MM.1S (cell line): ENCODE measurements at regions not wholly inside any gene's neighbourhood (a gene's known extent, or its start where the extent isn't known, plus 50 kb on each side); places are given as distances from the start of the nearest gene placed in this dataset.

Source experiments
- DNase-seq: peaks from one replicate; pipeline ENCODE4 v3.0.0-alpha.2; 2015
- H2AFZ ChIP-seq: fragments of 300-600 bp; sonication (generic); 2 replicates; pipeline ENCODE4 v1.6.0; 2016; ENCODE audit warnings: antibody characterized with exemption, low read length
- H3F3A ChIP-seq: fragments of 300-600 bp; sonication (generic); 2 replicates; pipeline ENCODE4 v1.6.1; 2016; ENCODE audit warnings: mild to moderate bottlenecking, antibody characterized with exemption, low read length, moderate library complexity, mixed read lengths; ENCODE audit not compliant: insufficient read depth
- H3K27ac ChIP-seq: fragments of 300-600 bp; sonication (generic); 2 replicates; pipeline ENCODE4 v1.5.1; 2016; ENCODE audit warnings: mild to moderate bottlenecking, low read length
- H3K27me3 ChIP-seq: fragments of 300-600 bp; sonication (generic); replicated peaks from 2 replicates; pipeline ENCODE4 v1.6.0; 2016; ENCODE audit warnings: low read length; ENCODE audit not compliant: insufficient read depth
- H3K36me3 ChIP-seq: fragments of 300-600 bp; sonication (generic); replicated peaks from 2 replicates; pipeline ENCODE4 v1.6.1; 2016; ENCODE audit warnings: mild to moderate bottlenecking, low read length, mixed read lengths; ENCODE audit not compliant: insufficient read depth
- H3K4me1 ChIP-seq: fragments of 300-600 bp; sonication (generic); 2 replicates; pipeline ENCODE4 v1.6.1; 2016; ENCODE audit warnings: low read length, mixed read lengths
- H3K4me2 ChIP-seq: fragments of 300-600 bp; sonication (generic); 2 replicates; pipeline ENCODE4 v1.6.0; 2016; ENCODE audit warnings: low read depth, low read length
- H3K4me3 ChIP-seq: fragments of 300-600 bp; sonication (generic); 2 replicates; pipeline ENCODE4 v1.5.1; 2016; ENCODE audit warnings: low read length, mixed read lengths
- H3K79me2 ChIP-seq: fragments of 300-600 bp; sonication (generic); 2 replicates; pipeline ENCODE4 v1.6.1; 2016; ENCODE audit warnings: mixed run types, low read length, mixed read lengths
- H3K9ac ChIP-seq: fragments of 300-600 bp; sonication (generic); 2 replicates; pipeline ENCODE4 v1.6.1; 2016; ENCODE audit warnings: low read length, mixed read lengths
- H3K9me2 ChIP-seq: fragments of 300-600 bp; sonication (generic); replicated peaks from 2 replicates; pipeline ENCODE4 v1.6.1; 2016; ENCODE audit warnings: mild to moderate bottlenecking, low read length, mixed read lengths; ENCODE audit not compliant: insufficient read depth
- H3K9me3 ChIP-seq: fragments of 300-600 bp; sonication (generic); replicated peaks from 2 replicates; pipeline ENCODE4 v1.6.1; 2016; ENCODE audit warnings: mild to moderate bottlenecking, low read length, mixed read lengths; ENCODE audit not compliant: insufficient read depth
- H4K20me1 ChIP-seq: fragments of 300-600 bp; sonication (generic); 2 replicates; pipeline ENCODE4 v1.6.1; 2016; ENCODE audit warnings: mild to moderate bottlenecking, low read length, moderate library complexity, mixed read lengths; ENCODE audit not compliant: insufficient read depth
- CTCF ChIP-seq: fragments of 300-600 bp; sonication (generic); IDR thresholded peaks from 2 replicates; pipeline ENCODE4 v1.5.1; 2016; ENCODE audit warnings: antibody characterized with exemption, low read length, mixed read lengths
- EZH2 ChIP-seq: fragments of 300-600 bp; sonication (generic); optimal IDR thresholded peaks from 2 replicates; pipeline ENCODE3; 2017; ENCODE audit warnings: low read depth, mild to moderate bottlenecking, antibody characterized with exemption, low read length, mixed read lengths
- EZH2phosphoT487 ChIP-seq: fragments of 300-600 bp; sonication (generic); IDR thresholded peaks from 2 replicates; pipeline ENCODE4 v1.6.1; 2018; ENCODE audit warnings: antibody characterized with exemption, low read length

DNA sequence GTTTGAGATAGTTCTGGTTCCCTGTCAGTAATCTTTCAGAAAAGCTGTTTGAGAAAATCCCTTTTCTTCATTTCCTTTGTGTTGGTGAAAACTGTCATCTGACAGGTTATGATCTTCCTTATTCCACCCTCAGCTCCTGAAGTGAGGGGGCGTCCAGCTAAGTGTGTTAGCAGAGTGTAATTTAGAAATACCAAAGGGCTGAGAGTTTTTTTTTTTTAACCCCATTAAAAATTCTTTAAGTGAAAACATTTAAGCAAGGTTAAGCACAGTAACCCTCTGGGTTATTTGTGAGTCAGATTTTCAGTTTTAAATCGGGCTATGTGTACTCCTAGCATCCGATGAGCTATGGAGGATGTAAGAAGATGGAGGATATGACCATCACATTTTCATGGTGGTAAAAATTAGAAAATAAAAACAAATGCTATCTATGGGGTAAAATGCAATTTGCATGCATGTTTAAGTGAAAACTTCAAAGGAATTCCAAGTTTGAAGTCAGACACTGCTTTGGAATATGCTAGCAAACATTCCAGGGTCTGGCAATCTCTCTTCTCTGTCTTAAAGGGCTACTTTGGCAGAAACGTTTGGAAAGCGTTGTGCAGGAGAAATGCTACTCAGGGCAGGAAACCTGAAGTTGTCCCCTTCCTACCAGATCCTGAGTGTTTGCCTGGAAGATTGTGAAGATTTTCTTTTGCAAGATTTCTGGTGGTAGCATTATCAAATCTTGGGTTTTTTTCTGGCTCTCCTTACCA is 197.0 kb upstream of the PRICKLE1 start:
- DNase-seq, result no peak
- no peak for TF ChIP-seq CTCF
- no peak for TF ChIP-seq EZH2
- TF ChIP-seq EZH2phosphoT487, result no peak
- Histone ChIP-seq H3K4me3 (no peak overlapping the region), H3K9ac (no peak overlapping the region), H3K4me1 (no peaks in the 10 kb centered on the region), H3K9me3 (no peaks in the 10 kb centered on the region), H3K27ac (no peak overlapping the region), H3K27me3 (no peaks in the 10 kb centered on the region), H3F3A (no peaks in the 10 kb centered on the region), H3K9me2 (no peaks in the 10 kb centered on the region), H3K4me2 (no peak overlapping the region), H4K20me1 (no peaks in the 10 kb centered on the region), H3K79me2 (no peaks in the 10 kb centered on the region), H3K36me3 (no peaks in the 10 kb centered on the region), H2AFZ (no peak overlapping the region)

DNA sequence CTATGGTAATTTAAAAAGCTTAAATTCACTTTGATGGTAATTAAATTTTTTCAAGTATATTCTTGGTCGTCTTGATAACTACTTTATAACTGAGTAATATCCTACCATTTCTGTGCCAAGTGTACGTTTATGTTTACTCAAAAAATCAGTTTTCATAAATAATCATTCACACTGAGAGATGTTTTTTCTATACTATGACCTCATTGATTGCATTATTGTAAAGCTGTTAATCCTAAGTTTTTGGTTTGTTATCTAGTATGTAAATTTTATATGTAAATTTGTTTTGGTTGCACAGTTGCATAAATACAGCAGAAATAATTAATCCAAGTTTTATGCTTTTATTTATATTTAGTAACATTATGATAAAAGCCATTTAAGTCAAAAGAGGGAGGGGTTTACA is 196.4 kb upstream of the PRICKLE1 start:
- Histone ChIP-seq H3F3A (no peaks in the 10 kb centered on the region), H3K9me2 (no peaks in the 10 kb centered on the region), H3K79me2 (no peaks in the 10 kb centered on the region), H3K27me3 (no peaks in the 10 kb centered on the region), H3K4me1 (no peaks in the 10 kb centered on the region), H3K4me2 (no peak overlapping the region), H3K9me3 (no peaks in the 10 kb centered on the region), H3K27ac (no peak overlapping the region), H3K36me3 (no peaks in the 10 kb centered on the region), H4K20me1 (no peaks in the 10 kb centered on the region), H2AFZ (no peak overlapping the region), H3K4me3 (no peak overlapping the region), H3K9ac (no peak overlapping the region)
- DNase-seq, result no peak
- no peak for TF ChIP-seq EZH2
- no peak for TF ChIP-seq CTCF
- no peak for TF ChIP-seq EZH2phosphoT487

DNA sequence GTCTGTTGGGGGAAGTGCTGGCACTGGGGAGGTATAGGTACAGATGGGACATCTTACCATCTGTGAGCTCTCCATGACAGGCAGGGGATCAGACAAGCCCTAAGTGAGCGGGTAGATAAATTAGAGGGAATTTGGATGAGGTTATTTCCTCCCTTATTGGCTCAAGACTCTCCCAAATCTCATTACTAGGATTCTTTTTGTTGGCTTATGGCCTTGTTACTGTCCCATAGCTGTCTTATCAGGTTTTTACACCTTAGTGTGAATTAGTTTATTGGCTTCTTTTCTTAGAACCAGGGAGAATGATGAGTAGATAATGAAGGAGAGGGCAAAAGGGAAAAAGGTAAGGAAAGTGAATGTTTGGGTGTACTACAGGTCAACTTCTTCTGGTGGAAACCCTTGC is 191.1 kb upstream of the PRICKLE1 start:
- Histone ChIP-seq H3K9me3 (no peaks in the 10 kb centered on the region), H3K36me3 (no peaks in the 10 kb centered on the region), H3K27me3 (no peaks in the 10 kb centered on the region), H4K20me1 (no peaks in the 10 kb centered on the region), H3K9ac (no peak overlapping the region), H3K4me1 (no peaks in the 10 kb centered on the region), H3K4me2 (no peak overlapping the region), H3K4me3 (no peak overlapping the region), H3K79me2 (no peaks in the 10 kb centered on the region), H3F3A (no peaks in the 10 kb centered on the region), H2AFZ (no peak overlapping the region), H3K27ac (no peak overlapping the region), H3K9me2 (no peaks in the 10 kb centered on the region)
- DNase-seq, result no peak
- TF ChIP-seq EZH2 (no peak), CTCF (no peak), EZH2phosphoT487 (no peak)
